HG02884 (cell line): ENCODE measurements at regions not wholly inside any gene's neighbourhood (a gene's known extent, or its start where the extent isn't known, plus 50 kb on each side); places are given as distances from the start of the nearest gene placed in this dataset.

Experiments
- ATAC-seq: cut with Tn5 transposase; IDR thresholded peaks from one replicate; pipeline ENCODE4 v1.9.1; 2021; ENCODE audit warnings: mild to moderate bottlenecking, moderate library complexity; ENCODE audit not compliant: unreplicated experiment

GRCh38 chr4:11131491-11131890 lies 297.2 kb downstream of the HS3ST1 start:
- no peak for ATAC-seq

GRCh38 chr4:11130195-11130970 lies 298.3 kb downstream of the HS3ST1 start:
- ATAC-seq: no peak

- ATAC-seq: no peak
Measured at GRCh38 chr4:11120435-11120834, 308.3 kb downstream of the HS3ST1 start.

DNA sequence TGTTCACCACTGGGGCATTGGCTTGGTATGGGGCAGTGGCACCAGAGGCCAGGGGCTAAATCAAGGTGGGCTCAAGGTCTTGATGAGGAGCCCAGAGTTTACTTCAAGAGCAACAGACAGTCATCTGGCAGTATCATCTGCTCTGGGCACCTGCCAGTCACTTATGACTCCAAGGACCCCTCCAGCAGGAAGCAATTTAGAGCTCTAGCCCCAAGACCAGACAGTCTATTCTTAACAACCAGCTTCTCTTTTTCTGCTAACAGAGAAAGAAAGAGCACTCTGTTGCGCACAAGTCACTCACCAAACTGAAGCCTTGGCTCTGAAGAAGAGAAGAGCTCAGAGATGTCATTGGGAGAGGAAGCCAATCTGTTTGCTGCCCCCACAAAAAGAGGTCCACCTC lies 309.2 kb downstream of the HS3ST1 start:
- ATAC-seq: no peak

GRCh38 chr4:11118513-11118912 lies 310.2 kb downstream of the HS3ST1 start:
- no peak for ATAC-seq

DNA sequence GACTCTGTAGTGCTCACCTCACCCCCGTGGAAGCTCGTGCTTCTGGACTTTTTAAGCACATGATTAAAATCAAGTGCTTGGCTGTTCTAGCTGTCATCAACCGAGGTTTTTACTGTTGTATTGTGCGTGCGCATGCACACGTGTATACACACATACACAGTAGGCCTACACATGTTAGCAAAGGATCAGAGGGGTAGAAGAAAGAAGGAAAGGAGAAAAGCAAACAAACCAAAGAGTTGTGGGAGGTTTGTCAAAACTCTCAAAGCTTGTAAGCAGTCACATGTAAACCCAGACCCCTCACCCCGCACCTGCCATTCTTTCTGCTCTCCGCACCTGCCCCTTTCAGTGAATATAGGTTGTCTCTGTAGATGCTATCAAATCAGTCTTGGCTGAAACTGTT lies 311.8 kb downstream of the HS3ST1 start:
- no peak for ATAC-seq

GRCh38 chr4:11111876-11112275 lies 316.8 kb downstream of the HS3ST1 start:
- no peak for ATAC-seq

- ATAC-seq: no peak
Measured at GRCh38 chr4:11111370-11111769, 317.3 kb downstream of the HS3ST1 start.

DNA sequence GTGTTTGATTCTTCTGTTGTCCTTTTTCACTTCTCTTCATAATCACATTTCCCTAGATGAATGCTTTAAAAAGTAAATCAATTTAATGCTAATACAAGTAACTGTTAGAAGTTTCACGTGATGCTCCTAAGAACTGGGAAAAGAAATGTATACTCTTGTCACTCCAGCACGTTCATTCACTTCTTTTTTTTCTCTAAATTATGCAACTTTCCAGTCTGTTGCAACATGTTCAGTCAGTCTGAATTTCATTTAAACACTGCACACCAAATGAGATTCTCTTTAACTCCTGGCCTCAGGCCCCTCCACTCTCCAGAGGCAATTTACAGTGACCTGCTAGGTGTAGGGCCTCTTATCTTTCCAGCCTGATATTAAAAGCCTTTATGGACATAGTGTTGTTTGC lies 321.9 kb downstream of the HS3ST1 start:
- no peak for ATAC-seq

DNA sequence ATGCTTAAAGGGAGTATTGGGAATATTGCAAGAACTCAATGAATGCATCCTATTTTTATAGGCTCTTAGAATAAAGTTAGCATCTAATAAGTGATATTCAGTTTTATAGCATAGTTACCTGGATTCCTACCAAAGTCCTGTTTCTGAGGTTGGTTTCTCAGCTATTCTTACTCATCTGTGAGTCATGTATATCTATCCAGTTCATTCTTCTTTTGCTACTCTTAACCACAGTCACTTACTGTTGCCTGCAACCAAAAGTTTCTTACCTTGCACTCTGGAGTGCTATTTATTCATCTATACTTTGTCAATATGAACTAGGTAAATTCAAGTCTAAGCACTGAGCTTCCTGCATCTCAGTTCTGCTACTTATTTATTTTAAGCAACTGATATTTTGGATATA lies 322.5 kb downstream of the HS3ST1 start:
- ATAC-seq: peak; percentile 79

GRCh38 chr4:11105715-11106114 lies 323.0 kb downstream of the HS3ST1 start:
- no peak for ATAC-seq

- no peak for ATAC-seq
Measured at GRCh38 chr4:11098461-11098860, 330.2 kb downstream of the HS3ST1 start.

GRCh38 chr4:11097725-11098124 lies 331.0 kb downstream of the HS3ST1 start:
- no peak for ATAC-seq

- ATAC-seq: no peak
Measured at GRCh38 chr4:11081006-11081405, 347.7 kb downstream of the HS3ST1 start.

GRCh38 chr4:11079171-11079570 lies 349.5 kb downstream of the HS3ST1 start:
- ATAC-seq: no peak

GRCh38 chr4:11074581-11075241 lies 354.0 kb downstream of the HS3ST1 start:
- ATAC-seq: no peak

DNA sequence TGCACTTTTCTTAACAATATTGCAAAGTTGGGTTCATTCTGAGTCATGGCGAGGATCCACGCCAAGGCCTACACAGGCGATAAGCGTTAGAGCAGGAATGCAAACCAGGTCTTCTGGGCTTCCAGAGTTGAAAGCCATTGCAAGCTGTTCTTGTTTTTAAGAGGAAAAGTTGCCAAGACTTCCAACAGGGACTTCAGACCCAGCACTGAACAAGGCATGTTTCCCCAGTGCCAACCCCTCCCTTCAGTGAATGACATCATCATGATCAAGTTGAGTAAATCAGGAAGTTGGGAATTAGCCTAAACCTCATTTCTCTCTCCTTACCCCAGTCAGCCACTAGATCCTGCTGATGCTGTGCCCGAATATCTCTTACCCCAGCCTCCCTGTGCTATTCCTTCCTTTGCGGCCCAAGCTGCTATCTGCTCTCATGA lies 355.1 kb downstream of the HS3ST1 start:
- no peak for ATAC-seq

GRCh38 chr4:11072999-11073398 lies 355.7 kb downstream of the HS3ST1 start:
- ATAC-seq: no peak

DNA sequence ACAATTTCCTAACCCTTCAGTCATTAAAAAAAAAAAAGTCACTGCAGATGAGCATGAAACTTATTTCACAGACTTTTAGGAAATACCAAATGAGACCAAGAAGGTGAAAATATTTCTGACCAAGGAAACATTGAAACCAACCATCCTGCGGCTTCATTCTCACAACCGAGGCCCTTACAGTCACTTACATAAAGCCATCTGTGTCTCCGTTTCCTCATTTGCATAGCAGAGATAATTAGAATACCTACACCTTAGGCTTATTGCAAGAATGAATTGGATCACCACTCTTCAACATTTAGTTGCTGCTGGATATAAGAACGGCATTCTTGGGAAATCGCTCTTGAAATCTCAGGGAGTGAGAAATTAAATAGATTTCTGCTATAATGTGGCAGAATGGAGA lies 356.2 kb downstream of the HS3ST1 start:
- no peak for ATAC-seq

- ATAC-seq: no peak
Measured at GRCh38 chr4:11070813-11071212, 357.9 kb downstream of the HS3ST1 start.

GRCh38 chr4:11069581-11070211 lies 359.0 kb downstream of the HS3ST1 start:
- no peak for ATAC-seq

GRCh38 chr4:11069083-11069482 lies 359.6 kb downstream of the HS3ST1 start:
- no peak for ATAC-seq
